GM12864 (cell line): ENCODE measurements at regions not wholly inside any gene's neighbourhood (a gene's known extent, or its start where the extent isn't known, plus 50 kb on each side); places are given as distances from the start of the nearest gene placed in this dataset.

Experiments used
- DNase-seq: peaks from one replicate; pipeline ENCODE4 v3.0.0-alpha.2; 2011; ENCODE audit warnings: low read depth
- H3K4me3 ChIP-seq: 2 replicates; pipeline ENCODE4 v1.5.1; 2011; ENCODE audit warnings: mild to moderate bottlenecking, low read depth, low read length, control low read depth
- CTCF ChIP-seq: IDR thresholded peaks from 2 replicates; pipeline ENCODE4 v1.5.1; 2011; ENCODE audit warnings: low read depth, mild to moderate bottlenecking, moderate library complexity, low read length, control low read depth, inconsistent platforms; ENCODE audit errors: missing control alignments

GRCh38 chr6:103797738-103798137 is 1062.0 kb downstream of the HACE1 start:
- DNase-seq = no peak
- peak; percentile 10 for TF ChIP-seq CTCF

GRCh38 chr6:103791458-103791857 is 1068.3 kb downstream of the HACE1 start:
- H3K4me3 ChIP-seq = no peak overlapping the region
- no peak for DNase-seq
- no peak for TF ChIP-seq CTCF

More at GRCh38 chr6:103797738-103798137, 1062.0 kb downstream of the HACE1 start:
- no peak overlapping the region for H3K4me3 ChIP-seq

GRCh38 chr6:103784117-103784516 is 1075.6 kb downstream of the HACE1 start:
- DNase-seq = no peak
- no peak overlapping the region for H3K4me3 ChIP-seq
- no peak for TF ChIP-seq CTCF

- no peak overlapping the region for H3K4me3 ChIP-seq
- no peak for TF ChIP-seq CTCF
- DNase-seq = no peak
Measured at GRCh38 chr6:103783329-103783728, 1076.4 kb downstream of the HACE1 start.

GRCh38 chr6:103769431-103769830 is 1090.3 kb downstream of the HACE1 start:
- no peak for DNase-seq
- no peak overlapping the region for H3K4me3 ChIP-seq
- TF ChIP-seq CTCF = no peak

- TF ChIP-seq CTCF = no peak
- no peak overlapping the region for H3K4me3 ChIP-seq
- no peak for DNase-seq
Measured at GRCh38 chr6:103750603-103751002, 1109.1 kb downstream of the HACE1 start.

GRCh38 chr6:103734016-103734415 is 1125.7 kb downstream of the HACE1 start:
- no peak for TF ChIP-seq CTCF
- no peak overlapping the region for H3K4me3 ChIP-seq
- no peak for DNase-seq
